ENCODE measurements at regions not wholly inside any gene's neighbourhood (a gene's known extent, or its start where the extent isn't known, plus 50 kb on each side); places are given as distances from the start of the nearest gene placed in this dataset.

DNA sequence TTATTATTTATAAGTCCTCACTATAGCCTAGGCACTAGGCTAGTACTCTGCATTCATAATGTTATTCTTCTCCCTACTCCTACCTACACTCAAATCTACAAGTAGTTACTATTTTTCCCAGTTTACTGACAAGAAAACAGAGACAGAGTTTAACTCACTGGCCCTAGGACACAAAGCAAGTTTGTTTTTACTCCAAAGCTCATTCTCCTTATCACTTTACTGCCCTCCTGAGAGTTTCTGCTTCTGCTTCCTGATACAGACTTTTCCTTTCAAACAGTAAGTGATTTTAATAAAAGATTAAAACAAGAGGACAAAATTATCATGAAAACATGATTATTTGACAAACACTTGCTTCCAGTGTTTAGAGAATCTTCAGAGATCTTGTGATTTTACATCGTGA is 60.6 kb upstream of the CADPS start:
- Histone ChIP-seq H3K9ac (ENCODE audit: insufficient read depth, low read length) (no peak overlapping the region), H3K79me2 (ENCODE audit: control insufficient read depth, insufficient read depth, low read length) (no peaks in the 10 kb centered on the region), H2AFZ (ENCODE audit: low read length) (no peak overlapping the region), H3K27me3 (ENCODE audit: control insufficient read depth, insufficient read depth, low read length) (no peaks in the 10 kb centered on the region), H3K4me2 (ENCODE audit: extremely low read depth, insufficient read depth, low read length) (no peak overlapping the region), H3K27ac (ENCODE audit: insufficient read depth, low read length) (no peak overlapping the region), H4K20me1 (ENCODE audit: control insufficient read depth, extremely low read depth, insufficient read depth, low read length) (no peaks in the 10 kb centered on the region), H3K4me1 (ENCODE audit: control insufficient read depth, extremely low read depth, insufficient read depth, low read length) (no peaks in the 10 kb centered on the region), H3K9me3 (ENCODE audit: control insufficient read depth, insufficient read depth, low read depth, low read length) (no peaks in the 10 kb centered on the region), H3K36me3 (ENCODE audit: control insufficient read depth, insufficient read depth, low read length) (no peaks in the 10 kb centered on the region), H3K4me3 (replicated peaks in 1 of 4; ENCODE audit: control extremely low read depth in 1 of 4, insufficient read depth in 1 of 4, low read depth in 3 of 4, low read length in 4 of 4) (no peak overlapping the region)
- no peak for DNase-seq (ENCODE audit: low read depth in 2 of 2)
- TF ChIP-seq, protein P1, sequence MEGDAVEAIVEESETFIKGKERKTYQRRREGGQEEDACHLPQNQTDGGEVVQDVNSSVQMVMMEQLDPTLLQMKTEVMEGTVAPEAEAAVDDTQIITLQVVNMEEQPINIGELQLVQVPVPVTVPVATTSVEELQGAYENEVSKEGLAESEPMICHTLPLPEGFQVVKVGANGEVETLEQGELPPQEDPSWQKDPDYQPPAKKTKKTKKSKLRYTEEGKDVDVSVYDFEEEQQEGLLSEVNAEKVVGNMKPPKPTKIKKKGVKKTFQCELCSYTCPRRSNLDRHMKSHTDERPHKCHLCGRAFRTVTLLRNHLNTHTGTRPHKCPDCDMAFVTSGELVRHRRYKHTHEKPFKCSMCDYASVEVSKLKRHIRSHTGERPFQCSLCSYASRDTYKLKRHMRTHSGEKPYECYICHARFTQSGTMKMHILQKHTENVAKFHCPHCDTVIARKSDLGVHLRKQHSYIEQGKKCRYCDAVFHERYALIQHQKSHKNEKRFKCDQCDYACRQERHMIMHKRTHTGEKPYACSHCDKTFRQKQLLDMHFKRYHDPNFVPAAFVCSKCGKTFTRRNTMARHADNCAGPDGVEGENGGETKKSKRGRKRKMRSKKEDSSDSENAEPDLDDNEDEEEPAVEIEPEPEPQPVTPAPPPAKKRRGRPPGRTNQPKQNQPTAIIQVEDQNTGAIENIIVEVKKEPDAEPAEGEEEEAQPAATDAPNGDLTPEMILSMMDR (conservative IDR thresholded peaks at IDR 0.05 in 1 of 2, IDR thresholded peaks at IDR 0.05 in 1 of 2; ENCODE audit: low read depth in 1 of 2, low read length in 2 of 2): no peak
- no peak for TF ChIP-seq EZH2 (IDR thresholded peaks at IDR 0.05; ENCODE audit: low read length, missing control alignments)

DNA sequence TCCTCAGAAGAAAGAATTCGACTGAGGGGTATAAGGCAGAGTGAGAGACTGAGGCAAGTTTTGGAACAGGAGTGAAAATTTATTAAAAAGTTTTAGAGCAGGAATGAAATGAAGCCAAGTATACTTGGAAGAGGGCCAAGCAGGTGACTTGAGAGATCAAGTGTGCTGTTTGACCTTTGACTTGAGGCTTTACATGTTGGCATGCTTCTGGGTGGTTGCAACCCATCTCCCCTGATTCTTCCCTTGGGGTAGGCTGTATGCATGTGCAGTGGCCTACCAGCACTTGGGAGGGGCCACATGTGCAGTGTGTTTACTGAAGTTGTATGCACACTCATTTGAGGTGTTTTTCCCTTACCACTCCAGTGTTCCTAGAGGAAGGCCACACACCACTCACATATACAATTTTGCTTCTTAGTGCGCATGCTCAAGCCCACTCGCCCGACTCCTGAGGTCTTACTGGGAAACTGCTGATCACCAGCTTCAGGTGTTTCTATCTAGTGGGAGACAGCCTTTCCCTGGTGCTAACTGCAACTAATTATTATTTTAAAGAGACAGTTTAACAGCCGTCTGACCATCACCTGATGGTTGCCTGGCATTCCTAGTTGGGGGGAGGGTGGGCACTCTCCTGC is 61.5 kb upstream of the CADPS start:
- no peak overlapping the region for H3K4me2 ChIP-seq (ENCODE audit: extremely low read depth, insufficient read depth, low read length)
- H2AFZ ChIP-seq (ENCODE audit: low read length): no peak overlapping the region
- H3K9ac ChIP-seq (ENCODE audit: insufficient read depth, low read length): no peak overlapping the region
- H3K79me2 ChIP-seq (ENCODE audit: control insufficient read depth, insufficient read depth, low read length): no peaks in the 10 kb centered on the region
- H3K9me3 ChIP-seq (ENCODE audit: control insufficient read depth, insufficient read depth, low read depth, low read length): no peaks in the 10 kb centered on the region
- no peak for TF ChIP-seq EZH2 (IDR thresholded peaks at IDR 0.05; ENCODE audit: low read length, missing control alignments)
- TF ChIP-seq, protein P1 (conservative IDR thresholded peaks at IDR 0.05 in 1 of 2, IDR thresholded peaks at IDR 0.05 in 1 of 2; ENCODE audit: low read depth in 1 of 2, low read length in 2 of 2): no peak
- H3K36me3 ChIP-seq (ENCODE audit: control insufficient read depth, insufficient read depth, low read length): no peaks in the 10 kb centered on the region
- no peaks in the 10 kb centered on the region for H4K20me1 ChIP-seq (ENCODE audit: control insufficient read depth, extremely low read depth, insufficient read depth, low read length)
- no peaks in the 10 kb centered on the region for H3K4me1 ChIP-seq (ENCODE audit: control insufficient read depth, extremely low read depth, insufficient read depth, low read length)
- no peaks in the 10 kb centered on the region for H3K27me3 ChIP-seq (ENCODE audit: control insufficient read depth, insufficient read depth, low read length)
- no peak overlapping the region for H3K4me3 ChIP-seq (replicated peaks in 1 of 4; ENCODE audit: control extremely low read depth in 1 of 4, insufficient read depth in 1 of 4, low read depth in 3 of 4, low read length in 4 of 4)
- no peak for DNase-seq (ENCODE audit: low read depth in 2 of 2)
- H3K27ac ChIP-seq (ENCODE audit: insufficient read depth, low read length): no peak overlapping the region

DNA sequence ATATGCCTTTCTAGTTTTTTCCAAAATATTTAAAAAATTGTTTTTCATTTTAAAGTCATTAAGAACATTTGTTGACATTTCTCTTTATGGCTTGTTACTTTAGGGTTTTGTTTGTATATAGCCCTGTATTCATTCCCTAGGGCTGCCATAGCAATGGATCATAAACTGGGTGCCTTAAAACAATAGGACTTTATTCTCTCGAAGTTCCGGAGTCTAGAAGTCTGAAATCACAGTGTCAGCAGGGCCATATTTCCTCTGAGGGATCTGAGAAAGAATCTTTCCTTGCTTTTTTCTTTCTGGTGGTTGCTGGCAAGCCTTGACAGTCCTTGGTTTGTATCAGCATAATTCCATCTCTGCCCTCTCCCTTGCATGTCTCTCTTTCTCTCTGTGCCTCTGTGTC is 63.4 kb upstream of the CADPS start:
- H3K4me1 ChIP-seq (ENCODE audit: control insufficient read depth, extremely low read depth, insufficient read depth, low read length): no peaks in the 10 kb centered on the region
- DNase-seq (ENCODE audit: low read depth in 2 of 2): no peak
- no peaks in the 10 kb centered on the region for H3K36me3 ChIP-seq (ENCODE audit: control insufficient read depth, insufficient read depth, low read length)
- no peaks in the 10 kb centered on the region for H3K9me3 ChIP-seq (ENCODE audit: control insufficient read depth, insufficient read depth, low read depth, low read length)
- no peak overlapping the region for H3K4me2 ChIP-seq (ENCODE audit: extremely low read depth, insufficient read depth, low read length)
- H3K27ac ChIP-seq (ENCODE audit: insufficient read depth, low read length): no peak overlapping the region
- no peak overlapping the region for H3K4me3 ChIP-seq (replicated peaks in 1 of 4; ENCODE audit: control extremely low read depth in 1 of 4, insufficient read depth in 1 of 4, low read depth in 3 of 4, low read length in 4 of 4)
- no peaks in the 10 kb centered on the region for H3K27me3 ChIP-seq (ENCODE audit: control insufficient read depth, insufficient read depth, low read length)
- no peak overlapping the region for H3K9ac ChIP-seq (ENCODE audit: insufficient read depth, low read length)
- H4K20me1 ChIP-seq (ENCODE audit: control insufficient read depth, extremely low read depth, insufficient read depth, low read length): no peaks in the 10 kb centered on the region
- no peak overlapping the region for H2AFZ ChIP-seq (ENCODE audit: low read length)
- no peaks in the 10 kb centered on the region for H3K79me2 ChIP-seq (ENCODE audit: control insufficient read depth, insufficient read depth, low read length)
- TF ChIP-seq, protein P1 (conservative IDR thresholded peaks at IDR 0.05 in 1 of 2, IDR thresholded peaks at IDR 0.05 in 1 of 2; ENCODE audit: low read depth in 1 of 2, low read length in 2 of 2): no peak
- TF ChIP-seq EZH2 (IDR thresholded peaks at IDR 0.05; ENCODE audit: low read length, missing control alignments): no peak
